H1 (cell line): ENCODE measurements at regions not wholly inside any gene's neighbourhood (a gene's known extent, or its start where the extent isn't known, plus 50 kb on each side); places are given as distances from the start of the nearest gene placed in this dataset.

Experiments used
- CHD1 ChIP-seq: IDR thresholded peaks from 2 replicates; pipeline ENCODE4 v1.6.1; 2012; ENCODE audit warnings: low read depth, low read length, improper control_type of control experiment
- EP300 ChIP-seq, 2 experiments: IDR thresholded peaks; 1 replicate in 1 of 2; 2 replicates in 1 of 2; pipeline ENCODE4 v1.6.1; 2011 to 2012; ENCODE audit warnings: low read depth in 2 of 2, low read length in 2 of 2, mild to moderate bottlenecking in 2 of 2, borderline replicate concordance in 1 of 2, inconsistent platforms in 1 of 2, moderate library complexity in 1 of 2
- JUND ChIP-seq: IDR thresholded peaks from 2 replicates; pipeline ENCODE4 v1.6.1; 2011; ENCODE audit warnings: mild to moderate bottlenecking, improper control_type of control experiment, low read length
- TF ChIP-seq, protein P1 (sequence below), 3 experiments: IDR thresholded peaks; 1 replicate in 2 of 3; 2 replicates in 1 of 3; pipeline versions ENCODE4 v1.5.1 to v1.6.1; 2011; ENCODE audit warnings: low read length in 3 of 3, mild to moderate bottlenecking in 3 of 3, inconsistent platforms in 2 of 3, low read depth in 1 of 3, moderate library complexity in 1 of 3; ENCODE audit not compliant: insufficient read depth in 1 of 3; ENCODE audit errors: control extremely low read depth in 1 of 3

DNA sequence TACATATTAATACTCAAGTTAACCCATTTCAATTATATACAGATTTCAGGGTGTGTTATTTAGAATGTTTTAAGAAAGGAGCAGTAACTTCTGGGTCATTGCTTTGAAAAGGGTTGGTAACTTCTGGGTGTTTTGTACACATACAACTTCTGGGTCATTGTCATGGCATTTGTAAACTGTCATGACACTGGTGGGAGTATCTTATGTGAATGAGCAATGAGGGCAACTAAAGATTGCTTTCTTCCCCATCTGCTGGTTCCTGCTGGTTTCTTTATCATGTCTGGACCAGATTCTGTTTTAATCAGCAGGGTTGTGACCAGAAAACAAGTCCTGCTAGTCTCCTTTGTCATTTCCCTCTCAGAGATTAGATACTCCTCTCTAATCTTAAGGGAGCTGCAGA is 713.3 kb downstream of the LRFN5 start:
- TF ChIP-seq EP300 (IDR thresholded peaks at IDR 0.05; ENCODE audit: borderline replicate concordance in 1 of 2, low read depth in 2 of 2, low read length in 2 of 2) (no peak), CHD1 (no peak), JUND (no peak)
- TF ChIP-seq, protein P1, sequence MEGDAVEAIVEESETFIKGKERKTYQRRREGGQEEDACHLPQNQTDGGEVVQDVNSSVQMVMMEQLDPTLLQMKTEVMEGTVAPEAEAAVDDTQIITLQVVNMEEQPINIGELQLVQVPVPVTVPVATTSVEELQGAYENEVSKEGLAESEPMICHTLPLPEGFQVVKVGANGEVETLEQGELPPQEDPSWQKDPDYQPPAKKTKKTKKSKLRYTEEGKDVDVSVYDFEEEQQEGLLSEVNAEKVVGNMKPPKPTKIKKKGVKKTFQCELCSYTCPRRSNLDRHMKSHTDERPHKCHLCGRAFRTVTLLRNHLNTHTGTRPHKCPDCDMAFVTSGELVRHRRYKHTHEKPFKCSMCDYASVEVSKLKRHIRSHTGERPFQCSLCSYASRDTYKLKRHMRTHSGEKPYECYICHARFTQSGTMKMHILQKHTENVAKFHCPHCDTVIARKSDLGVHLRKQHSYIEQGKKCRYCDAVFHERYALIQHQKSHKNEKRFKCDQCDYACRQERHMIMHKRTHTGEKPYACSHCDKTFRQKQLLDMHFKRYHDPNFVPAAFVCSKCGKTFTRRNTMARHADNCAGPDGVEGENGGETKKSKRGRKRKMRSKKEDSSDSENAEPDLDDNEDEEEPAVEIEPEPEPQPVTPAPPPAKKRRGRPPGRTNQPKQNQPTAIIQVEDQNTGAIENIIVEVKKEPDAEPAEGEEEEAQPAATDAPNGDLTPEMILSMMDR (IDR thresholded peaks at IDR 0.05; ENCODE audit: control extremely low read depth in 1 of 3, insufficient read depth in 1 of 3, low read depth in 1 of 3, low read length in 3 of 3), result no peak
